ENCODE measurements at regions not wholly inside any gene's neighbourhood (a gene's known extent, or its start where the extent isn't known, plus 50 kb on each side); places are given as distances from the start of the nearest gene placed in this dataset.
"Not testable (repeated sequence)": the region's sequence is repeated elsewhere in the genome, so short reads cannot be mapped to it uniquely, and the experiment has no call there.

- H3K27ac Mint-ChIP-seq: no peak overlapping the region
- intact Hi-C loops (cut with micrococcal nuclease): no loop called here
- peaks cover 0 to 10% of the 10 kb centered on the region in 2 donors for H3K27me3 Mint-ChIP-seq (ENCODE audit: low read depth in 2 of 2)
- DNase-seq (no peak), ATAC-seq (no peak)
- 100% methylated on average over 1 of the region's 3 CpGs for WGBS (ENCODE audit: insufficient coverage)
- peaks cover 0 to 7% of the 10 kb centered on the region in 2 donors for H3K4me1 Mint-ChIP-seq
- Histone ChIP-seq H3K4me1 (ENCODE audit: control insufficient read depth, insufficient read depth, low read length) (no peaks in the 10 kb centered on the region), H3K4me3 (ENCODE audit: low read length) (no peak overlapping the region), H3K27me3 (ENCODE audit: control insufficient read depth, insufficient read depth, low read length) (no peaks in the 10 kb centered on the region), H3K9me3 (ENCODE audit: control insufficient read depth, insufficient read depth, low read length) (no peaks in the 10 kb centered on the region), H3K36me3 (ENCODE audit: control insufficient read depth, insufficient read depth, low read length) (no peaks in the 10 kb centered on the region), H3K27ac (ENCODE audit: low read length) (no peak overlapping the region)
- no peaks in the 10 kb centered on the region for H3K9me3 Mint-ChIP-seq
- H3K36me3 Mint-ChIP-seq: no peaks in the 10 kb centered on the region
- no peak overlapping the region for H3K4me3 Mint-ChIP-seq
- TF ChIP-seq CTCF (IDR thresholded peaks at IDR 0.05): no peak
Measured at GRCh38 chr21:35162831-35163230, 113.7 kb upstream of the RUNX1 start.

GRCh38 chr21:35159881-35160280 lies 110.8 kb upstream of the RUNX1 start:
- no peak overlapping the region for H3K4me3 ChIP-seq (ENCODE audit: low read length)
- 95% methylated on average over 4 of the region's 4 CpGs for WGBS (ENCODE audit: insufficient coverage)
- no peak overlapping the region for H3K27ac Mint-ChIP-seq
- ATAC-seq (no peak), DNase-seq (no peak)
- peaks cover 0 to 3% of the 10 kb centered on the region in 2 donors for H3K9me3 Mint-ChIP-seq
- no peak for TF ChIP-seq CTCF (IDR thresholded peaks at IDR 0.05)
- peaks cover 0 to 3% of the 10 kb centered on the region in 2 donors for H3K27me3 Mint-ChIP-seq (ENCODE audit: low read depth in 2 of 2)
- no peaks in the 10 kb centered on the region for H3K27me3 ChIP-seq (ENCODE audit: control insufficient read depth, insufficient read depth, low read length)
- peaks cover 0 to 7% of the 10 kb centered on the region in 2 donors for H3K4me1 Mint-ChIP-seq
- H3K36me3 ChIP-seq (ENCODE audit: control insufficient read depth, insufficient read depth, low read length): no peaks in the 10 kb centered on the region
- H3K4me3 Mint-ChIP-seq: no peak overlapping the region
- peaks cover 5% of the 10 kb centered on the region for H3K9me3 ChIP-seq (ENCODE audit: control insufficient read depth, insufficient read depth, low read length)
- no peaks in the 10 kb centered on the region for H3K4me1 ChIP-seq (ENCODE audit: control insufficient read depth, insufficient read depth, low read length)
- intact Hi-C loops (cut with micrococcal nuclease): no loop called here
- H3K27ac ChIP-seq (ENCODE audit: low read length): no peak overlapping the region
- H3K36me3 Mint-ChIP-seq: no peaks in the 10 kb centered on the region

- H3K27me3 ChIP-seq (ENCODE audit: control insufficient read depth, insufficient read depth, low read length); H3K9me3 ChIP-seq (ENCODE audit: control insufficient read depth, insufficient read depth, low read length); H3K4me1 Mint-ChIP-seq; ATAC-seq; H3K4me3 ChIP-seq (ENCODE audit: low read length); H3K9me3 Mint-ChIP-seq; DNase-seq; H3K27ac ChIP-seq (ENCODE audit: low read length); H3K4me1 ChIP-seq (ENCODE audit: control insufficient read depth, insufficient read depth, low read length); H3K4me3 Mint-ChIP-seq; H3K27ac Mint-ChIP-seq; H3K36me3 ChIP-seq (ENCODE audit: control insufficient read depth, insufficient read depth, low read length); intact Hi-C loops (cut with micrococcal nuclease); H3K36me3 Mint-ChIP-seq; H3K27me3 Mint-ChIP-seq (ENCODE audit: low read depth in 2 of 2): not testable (repeated sequence)
- 100% methylated on average over 1 of the region's 1 CpG for WGBS (ENCODE audit: insufficient coverage)
Measured at GRCh38 chr21:35157374-35157773, 108.3 kb upstream of the RUNX1 start.

GRCh38 chr21:35156293-35157278 lies 107.5 kb upstream of the RUNX1 start:
- Histone ChIP-seq H3K27ac (ENCODE audit: low read length) (no peak overlapping the region), H3K36me3 (ENCODE audit: control insufficient read depth, insufficient read depth, low read length) (no peaks in the 10 kb centered on the region), H3K9me3 (ENCODE audit: control insufficient read depth, insufficient read depth, low read length) (peaks cover 5% of the 10 kb centered on the region), H3K4me1 (ENCODE audit: control insufficient read depth, insufficient read depth, low read length) (no peaks in the 10 kb centered on the region), H3K27me3 (ENCODE audit: control insufficient read depth, insufficient read depth, low read length) (no peaks in the 10 kb centered on the region), H3K4me3 (ENCODE audit: low read length) (no peak overlapping the region)
- DNase-seq (no peak), ATAC-seq (no peak)
- H3K27ac Mint-ChIP-seq: no peak overlapping the region
- 97% methylated on average over 3 of the region's 4 CpGs for WGBS (ENCODE audit: insufficient coverage)
- TF ChIP-seq CTCF (IDR thresholded peaks at IDR 0.05): no peak
- H3K27me3 Mint-ChIP-seq (ENCODE audit: low read depth in 2 of 2): no peaks in the 10 kb centered on the region
- peaks cover 0 to 3% of the 10 kb centered on the region in 2 donors for H3K9me3 Mint-ChIP-seq
- no peaks in the 10 kb centered on the region for H3K4me1 Mint-ChIP-seq
- H3K4me3 Mint-ChIP-seq: no peak overlapping the region
- H3K36me3 Mint-ChIP-seq: no peaks in the 10 kb centered on the region
- intact Hi-C loops (cut with micrococcal nuclease): no loop called here

Data from natural killer cell (primary cell).